ENCODE measurements at regions not wholly inside any gene's neighbourhood (a gene's known extent, or its start where the extent isn't known, plus 50 kb on each side); places are given as distances from the start of the nearest gene placed in this dataset.

DNA sequence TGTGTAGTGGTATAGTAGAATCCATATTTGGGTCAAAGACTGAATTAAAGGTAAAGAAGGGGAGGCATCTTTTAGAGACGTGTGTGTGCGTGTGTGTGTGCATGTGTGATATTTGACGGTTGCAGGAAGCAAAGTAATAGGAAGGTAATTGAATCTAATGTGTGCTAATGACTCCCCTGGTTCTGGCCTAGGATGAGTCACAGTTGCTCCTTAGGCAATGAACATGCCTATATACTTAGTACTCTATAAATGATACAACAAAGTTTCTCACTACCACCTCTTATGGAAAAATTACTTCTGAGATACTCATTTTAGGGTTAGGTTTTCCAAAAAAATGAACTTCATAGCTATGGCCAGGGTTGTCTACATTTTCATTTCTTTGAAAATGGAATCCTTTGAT lies 409.6 kb downstream of the GUCY1A2 start:
- Mint-ChIP-seq H3K4me3 (no peak overlapping the region), H3K4me1 (no peaks in the 10 kb centered on the region), H3K36me3 (no peaks in the 10 kb centered on the region), H3K27me3 (no peaks in the 10 kb centered on the region), H3K9me3 (peaks cover 0 to 10% of the 10 kb centered on the region in 2 donors), H3K27ac (no peak overlapping the region)
- DNase-seq: no peak
- no peak for ATAC-seq (replicated peaks)

DNA sequence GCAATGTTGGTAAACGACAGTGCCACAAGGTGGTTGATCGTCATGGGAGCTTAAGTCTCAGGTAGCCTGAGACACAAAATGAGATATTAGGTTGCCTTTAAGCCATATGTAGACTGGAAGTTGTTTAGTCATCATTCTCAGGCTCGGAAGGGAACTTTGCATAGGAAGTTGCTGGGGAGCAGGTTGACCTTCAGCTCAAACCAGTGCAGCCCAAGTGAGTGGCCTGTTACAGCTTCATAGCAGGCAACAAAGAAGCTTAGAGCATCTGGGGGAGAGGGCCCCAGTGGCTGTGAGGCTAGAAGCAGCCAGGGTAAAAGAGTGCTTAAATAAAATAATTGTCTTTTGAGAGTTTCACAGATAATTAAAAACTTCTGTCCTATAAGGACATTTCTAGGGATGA lies 404.0 kb downstream of the GUCY1A2 start:
- Mint-ChIP-seq H3K4me1 (no peaks in the 10 kb centered on the region), H3K36me3 (no peaks in the 10 kb centered on the region), H3K27me3 (no peaks in the 10 kb centered on the region), H3K27ac (no peak overlapping the region), H3K4me3 (no peak overlapping the region), H3K9me3 (peaks cover 2 to 6% of the 10 kb centered on the region in 2 donors)
- ATAC-seq (replicated peaks) (no peak), DNase-seq (no peak)

DNA sequence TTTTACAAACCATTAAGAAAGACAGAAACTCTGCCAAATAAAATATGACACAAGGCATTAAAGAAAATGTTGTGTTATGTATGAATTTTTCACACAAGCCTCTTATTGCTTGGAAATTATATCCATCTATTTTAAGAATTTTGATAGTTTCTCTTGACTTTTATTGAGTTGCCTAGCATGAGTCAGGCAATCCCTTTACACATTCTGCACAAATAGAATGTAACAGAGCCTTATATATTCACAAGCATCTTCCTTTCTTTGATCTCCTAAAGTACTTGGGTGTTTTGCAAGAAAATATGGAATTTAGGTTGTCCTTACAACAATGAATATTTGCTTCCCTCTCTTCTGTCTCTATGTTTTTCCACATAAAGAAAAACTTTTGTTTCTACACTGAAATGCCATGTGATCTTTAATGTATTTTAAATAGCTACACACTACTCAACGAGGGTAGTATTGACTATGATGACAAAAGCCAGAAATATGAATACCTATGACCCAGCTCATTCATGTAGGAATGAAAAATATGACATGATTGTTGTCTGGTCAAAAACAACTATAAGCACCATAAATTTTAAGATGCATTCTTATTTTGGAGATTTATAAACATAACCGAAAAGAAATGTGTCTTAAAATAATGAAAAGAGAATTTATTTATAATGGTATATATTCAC lies 398.8 kb downstream of the GUCY1A2 start:
- Mint-ChIP-seq H3K4me1 (no peaks in the 10 kb centered on the region), H3K27me3 (no peaks in the 10 kb centered on the region), H3K27ac (no peak overlapping the region), H3K36me3 (no peaks in the 10 kb centered on the region), H3K4me3 (no peak overlapping the region), H3K9me3 (peaks cover 3 to 4% of the 10 kb centered on the region in 2 donors)
- DNase-seq (no peak), ATAC-seq (replicated peaks) (no peak)

DNA sequence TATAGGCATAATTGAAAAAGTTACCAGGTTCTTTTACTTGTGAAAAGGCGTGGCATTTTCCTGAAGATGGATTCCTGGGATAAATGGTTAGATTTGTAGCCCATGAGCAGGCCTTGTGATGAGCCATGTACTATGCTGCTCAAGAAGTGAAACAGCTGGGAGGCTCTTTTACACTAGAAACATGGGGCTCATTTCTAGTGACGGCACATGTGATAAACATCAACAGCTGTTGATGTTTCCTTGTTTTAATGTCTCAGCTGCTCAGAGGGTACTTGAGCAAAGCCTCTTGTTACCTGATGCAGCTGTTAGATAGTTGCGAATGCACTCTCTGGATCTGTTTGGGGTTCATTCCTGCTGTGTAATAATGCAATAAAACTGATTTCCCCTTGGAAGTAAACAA lies 396.8 kb downstream of the GUCY1A2 start:
- Mint-ChIP-seq H3K36me3 (no peaks in the 10 kb centered on the region), H3K27ac (no peak overlapping the region), H3K4me1 (no peaks in the 10 kb centered on the region), H3K9me3 (peaks cover 3 to 4% of the 10 kb centered on the region in 2 donors), H3K27me3 (no peaks in the 10 kb centered on the region), H3K4me3 (no peak overlapping the region)
- ATAC-seq (replicated peaks) (no peak), DNase-seq (no peak)

All from stimulated activated naive B cell treated with anti-CD40 and anti-IgM and Interleukin-4, amounts not matched to agents 10 μg/mL and 1 μg/mL and 100 μg/mL, for 72 hours (primary cell).